PC-3 (cell line): ENCODE measurements at regions not wholly inside any gene's neighbourhood (a gene's known extent, or its start where the extent isn't known, plus 50 kb on each side); places are given as distances from the start of the nearest gene placed in this dataset.

ENCODE experiments used
- CTCF ChIP-seq: fragments of 300-600 bp; sonication (generic); conservative IDR thresholded peaks from 2 replicates; pipeline ENCODE4 v1.5.1; 2017; ENCODE audit warnings: antibody characterized with exemption, low read depth, mild to moderate bottlenecking, low read length
- EZH2 ChIP-seq: fragments of 300-600 bp; sonication (generic); IDR thresholded peaks from one replicate; pipeline ENCODE4 v1.6.1; 2017; ENCODE audit warnings: antibody characterized with exemption, mild to moderate bottlenecking, low read length; ENCODE audit not compliant: unreplicated experiment

GRCh38 chr13:99843872-99844271, 127.7 kb downstream of the ZIC5 start:
- TF ChIP-seq CTCF (no peak), EZH2 (no peak)
